Brain pericyte (primary cell): ENCODE measurements at regions not wholly inside any gene's neighbourhood (a gene's known extent, or its start where the extent isn't known, plus 50 kb on each side); places are given as distances from the start of the nearest gene placed in this dataset.

ENCODE experiments used
- DNase-seq: peaks from one replicate; pipeline ENCODE4 v3.0.0-alpha.2; 2012; ENCODE audit warnings: low read depth, low spot score

DNA sequence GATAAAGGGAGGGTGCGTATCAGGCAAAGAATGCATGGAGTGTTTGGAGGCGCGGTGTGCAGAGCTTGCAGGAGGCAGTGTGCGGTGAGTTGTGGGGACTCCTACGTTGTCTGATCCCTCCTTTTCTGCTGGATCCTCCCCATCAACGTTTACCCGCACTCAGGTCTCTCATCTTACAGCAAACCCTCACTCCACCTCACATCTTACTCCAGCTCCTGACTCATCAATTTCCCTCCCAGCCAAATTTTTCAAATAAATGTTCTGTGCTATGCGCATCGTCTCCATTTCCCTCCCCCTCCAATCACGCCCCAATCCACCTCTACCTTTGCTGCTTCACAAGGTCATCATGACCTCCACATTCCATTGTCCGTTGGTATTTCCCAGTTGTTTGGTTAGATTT is 138.9 kb upstream of the KLF4 start:
- no peak for DNase-seq

DNA sequence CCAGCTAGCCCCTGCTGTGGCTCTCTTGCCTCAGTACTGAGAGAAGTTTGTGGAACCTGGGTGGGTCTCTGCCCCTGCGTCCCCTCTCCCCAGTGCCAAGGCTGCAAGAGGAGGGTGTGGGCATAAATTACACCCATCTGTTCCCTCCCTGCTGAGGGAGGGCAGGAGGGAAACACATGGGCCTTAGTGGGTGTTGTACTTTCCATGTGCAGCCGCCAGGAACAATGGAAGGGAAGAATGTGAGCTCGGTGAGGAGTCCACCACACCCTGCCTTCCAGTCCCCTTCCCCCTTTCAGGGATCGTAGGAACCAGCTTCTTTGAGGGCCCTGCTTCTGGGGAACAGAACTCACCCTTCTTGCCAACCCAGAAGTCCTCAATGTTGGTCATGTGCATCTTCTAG is 138.2 kb upstream of the KLF4 start:
- no peak for DNase-seq

DNA sequence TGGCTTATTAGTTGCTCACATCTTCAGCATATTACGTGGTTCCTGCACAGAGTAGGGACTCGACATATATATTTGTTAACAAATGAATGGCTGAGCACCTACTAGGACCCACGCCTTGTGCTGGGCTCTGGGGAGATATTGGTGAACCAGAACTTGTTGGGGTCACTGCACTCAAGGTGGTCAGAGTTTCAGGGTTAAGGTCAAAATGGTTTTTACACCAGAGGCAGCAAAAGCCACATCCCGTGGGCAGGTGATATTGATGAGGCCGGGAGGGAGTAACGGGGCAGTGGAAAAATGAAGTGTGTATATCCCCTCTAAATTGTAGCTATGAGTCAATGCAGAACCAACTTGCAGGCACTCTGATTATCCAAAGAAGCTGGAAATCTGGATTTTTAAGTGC is 136.5 kb upstream of the KLF4 start:
- DNase-seq, result no peak

DNA sequence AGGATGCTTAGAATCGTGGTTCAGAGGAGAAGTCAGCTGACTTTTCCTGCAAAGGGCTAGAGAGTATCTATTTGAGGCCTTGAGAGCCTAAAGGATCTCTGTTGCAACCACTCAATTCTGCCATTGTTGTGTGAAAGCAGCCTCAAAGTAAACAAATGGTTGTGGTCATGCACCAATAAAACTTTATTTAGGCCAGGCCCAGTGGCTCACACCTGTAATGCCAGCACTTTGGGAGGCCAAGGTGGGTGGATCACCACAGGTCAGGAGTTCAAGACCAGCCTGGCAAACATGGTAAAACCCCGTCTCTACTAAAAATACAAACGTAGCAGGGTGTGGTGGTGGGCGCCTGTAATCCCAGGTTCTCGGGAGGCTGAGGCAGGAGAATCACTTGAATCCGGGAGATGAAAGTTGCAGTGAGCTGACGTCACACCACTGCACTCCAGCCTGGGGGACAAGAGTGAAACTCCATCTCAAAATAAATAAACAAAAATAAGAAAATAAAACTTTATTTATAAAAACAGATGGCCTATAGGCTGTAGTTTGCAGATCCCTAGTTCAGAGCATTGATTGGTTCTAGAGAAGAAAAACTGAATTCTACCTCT is 135.9 kb upstream of the KLF4 start:
- no peak for DNase-seq

DNA sequence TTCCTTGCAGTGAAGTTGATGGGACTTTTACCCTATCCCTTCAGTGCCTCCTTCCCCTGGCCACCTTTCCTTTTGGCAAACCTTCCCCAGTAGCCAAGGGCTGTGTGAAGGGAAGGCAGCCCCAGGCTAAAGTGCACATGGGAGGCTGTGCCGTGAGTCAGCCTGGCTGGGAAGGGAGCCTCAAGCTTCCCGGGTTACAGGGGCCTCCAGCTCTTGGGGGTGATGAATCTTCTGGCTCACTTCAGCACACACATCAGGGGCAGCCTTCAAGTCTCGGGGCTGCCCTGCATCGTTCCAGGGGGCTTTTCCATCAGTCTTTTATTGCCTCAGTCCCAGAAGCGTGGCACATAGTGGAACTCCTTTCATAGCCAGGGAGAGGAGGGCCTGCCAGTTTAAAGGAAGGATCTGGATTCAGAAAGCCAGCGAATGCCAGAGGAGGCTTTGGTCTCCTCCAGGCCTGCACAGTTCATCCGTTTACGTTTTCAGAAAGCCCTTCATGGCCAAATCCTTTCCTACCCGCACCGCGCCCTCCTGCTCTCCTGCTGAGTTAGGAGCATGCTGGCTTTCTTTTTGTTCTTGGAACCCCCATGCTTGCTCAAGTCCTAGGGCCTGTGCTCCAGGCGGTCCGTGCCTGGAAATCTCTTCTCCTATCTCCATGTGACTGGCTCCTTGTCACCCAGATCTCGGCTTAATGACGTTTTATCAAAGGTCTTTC is 134.8 kb upstream of the KLF4 start:
- no peak for DNase-seq

DNA sequence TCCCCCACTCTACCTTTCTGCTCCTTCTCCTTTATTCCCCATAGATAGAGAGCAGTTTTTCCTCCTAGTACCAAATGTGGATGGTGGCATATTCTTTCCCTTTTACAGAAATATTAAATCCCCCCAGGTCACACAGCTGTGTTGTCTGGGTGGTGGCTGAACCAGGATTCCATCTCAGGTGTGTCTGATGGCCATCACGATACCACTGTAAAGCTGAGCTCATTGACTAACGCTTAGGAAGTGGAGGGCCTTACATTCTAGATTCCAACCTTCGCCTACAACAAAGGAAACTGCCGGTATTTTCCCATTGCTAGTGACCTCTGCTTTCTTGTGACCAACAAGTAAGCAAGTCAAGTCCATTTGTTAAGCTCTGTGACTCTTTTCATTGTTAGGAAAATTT is 131.9 kb upstream of the KLF4 start:
- no peak for DNase-seq

DNA sequence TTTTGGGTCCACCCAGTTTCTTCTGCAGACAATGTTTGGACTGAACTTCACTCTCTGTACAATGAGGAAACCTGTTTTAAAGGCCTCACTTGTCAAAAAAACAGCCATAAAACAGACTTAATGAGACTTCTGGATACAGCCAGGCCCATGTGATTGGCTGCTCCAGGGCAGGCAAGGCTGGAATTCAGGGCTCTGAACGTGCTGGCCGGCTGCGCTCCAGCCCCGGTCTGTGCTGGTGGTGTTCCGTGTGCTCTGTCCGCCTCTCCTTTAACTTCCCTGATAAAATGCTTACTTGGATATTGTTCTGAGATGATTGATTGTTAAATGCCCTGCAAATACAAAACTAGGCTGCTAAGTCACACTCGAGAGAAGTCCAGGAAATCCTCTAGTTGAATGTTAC is 131.2 kb upstream of the KLF4 start:
- DNase-seq, result no peak

DNA sequence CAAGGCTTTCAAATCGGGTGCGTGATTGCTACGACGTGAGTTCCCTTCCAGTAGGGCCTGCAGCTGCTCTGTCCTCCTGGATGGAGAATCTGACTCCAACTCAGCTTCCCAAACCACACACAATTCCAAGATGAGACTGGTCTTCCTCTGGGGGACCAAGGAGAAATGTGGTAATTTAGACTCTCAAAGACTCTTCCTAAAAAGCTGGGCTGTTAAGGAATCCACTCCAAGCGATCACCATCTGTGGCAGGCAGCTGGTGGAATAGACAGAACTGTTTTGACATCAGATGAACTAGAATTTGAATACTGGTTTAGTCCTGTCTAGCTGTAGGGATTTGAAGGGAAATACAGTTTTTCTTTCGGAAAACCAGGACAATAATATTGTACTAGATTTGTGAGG is 130.7 kb upstream of the KLF4 start:
- no peak for DNase-seq

DNA sequence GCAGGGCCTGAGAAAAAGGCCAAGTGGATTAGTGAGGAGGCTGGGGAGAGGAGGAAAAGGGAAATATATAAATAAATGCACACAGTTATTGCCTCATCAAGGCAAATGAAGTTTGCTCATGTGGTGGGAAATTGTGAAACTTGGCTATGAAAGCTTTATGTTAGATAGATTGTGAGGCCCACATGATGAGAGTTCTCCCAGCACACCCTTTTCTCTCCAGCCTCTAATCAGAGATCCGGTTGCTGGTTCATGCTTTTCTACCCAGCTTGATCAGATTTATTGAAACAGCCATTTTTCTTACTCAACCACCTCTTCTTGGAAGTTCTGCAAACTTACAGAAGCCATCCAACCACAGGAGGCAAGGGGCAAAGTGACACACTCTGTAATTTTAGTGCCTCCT is 125.8 kb upstream of the KLF4 start:
- DNase-seq, result no peak

DNA sequence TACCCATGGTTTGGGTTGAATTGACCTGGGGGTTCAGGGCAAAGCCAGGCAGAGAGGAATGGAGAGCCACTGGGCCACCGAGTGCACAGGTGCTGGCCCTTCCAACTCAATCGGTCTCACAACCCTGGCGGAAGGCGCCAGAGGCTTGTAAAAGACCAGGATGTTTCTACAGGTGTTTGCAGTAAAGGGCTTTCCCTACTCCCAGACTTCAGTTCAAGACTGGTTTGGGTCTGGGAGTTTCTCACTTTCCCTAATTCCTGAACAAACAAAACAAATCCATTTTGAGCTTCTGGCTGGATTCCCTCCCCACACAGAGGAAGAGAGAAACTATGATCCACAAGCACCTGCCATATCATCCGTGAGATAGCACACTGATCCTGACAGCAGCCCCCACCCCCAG is 125.2 kb upstream of the KLF4 start:
- no peak for DNase-seq

DNA sequence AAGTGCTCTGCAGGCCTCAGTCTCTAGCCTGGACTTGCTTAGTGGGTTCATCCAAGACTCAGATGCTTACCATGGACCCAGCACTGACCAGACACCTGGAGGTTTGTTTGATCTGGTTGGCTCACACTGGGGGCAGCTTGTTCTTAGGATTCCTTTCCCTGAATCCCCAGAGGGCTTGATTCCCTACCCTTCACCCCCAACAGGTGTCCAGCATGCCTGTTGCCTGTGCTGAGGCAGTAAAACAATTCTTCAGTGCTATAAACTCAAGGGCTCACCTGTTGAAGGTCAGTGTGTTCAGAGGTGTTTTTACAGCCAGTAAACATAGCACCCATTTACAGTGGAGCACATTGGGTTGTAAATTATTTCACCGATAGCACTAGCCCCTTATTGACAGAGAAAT is 123.8 kb upstream of the KLF4 start:
- no peak for DNase-seq

DNA sequence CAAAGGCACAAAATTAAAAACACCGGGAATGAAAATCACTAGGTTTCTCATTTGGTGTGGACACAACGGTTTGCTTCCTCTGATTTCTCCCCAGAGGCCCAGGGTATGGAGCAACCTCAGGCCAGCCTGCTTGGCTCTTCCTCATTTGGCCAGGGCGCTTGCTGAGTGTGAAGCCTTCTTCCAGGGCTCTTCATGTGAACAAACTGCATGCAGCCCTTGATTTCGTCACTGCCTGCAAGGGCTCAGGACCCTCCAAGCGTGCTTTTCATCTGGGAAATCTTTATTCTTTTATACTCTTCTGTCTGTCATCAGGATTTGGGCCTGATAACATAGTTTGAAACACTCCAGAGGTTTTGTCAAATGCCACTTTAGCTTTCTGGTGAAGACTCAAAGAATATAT is 122.6 kb upstream of the KLF4 start:
- DNase-seq, result no peak

DNA sequence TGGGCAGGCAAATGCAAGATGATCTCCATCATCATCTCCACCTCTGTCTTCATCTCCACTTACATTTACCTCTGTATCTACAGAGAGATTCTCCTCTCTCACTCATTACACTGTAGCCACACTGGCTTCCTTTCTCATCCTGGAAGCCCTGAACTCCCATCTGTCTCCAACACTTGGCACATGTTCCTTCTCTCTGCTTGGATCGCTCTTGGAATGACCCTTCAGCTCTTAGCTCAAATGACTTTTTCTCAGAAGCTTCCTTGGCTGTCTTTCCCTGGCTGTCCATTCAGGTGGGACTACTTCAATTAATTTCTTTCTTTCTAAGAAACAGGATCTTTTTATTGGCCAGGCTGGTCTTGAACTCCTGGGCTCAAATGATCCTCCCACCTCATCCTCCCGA is 120.0 kb upstream of the KLF4 start:
- DNase-seq, result no peak

DNA sequence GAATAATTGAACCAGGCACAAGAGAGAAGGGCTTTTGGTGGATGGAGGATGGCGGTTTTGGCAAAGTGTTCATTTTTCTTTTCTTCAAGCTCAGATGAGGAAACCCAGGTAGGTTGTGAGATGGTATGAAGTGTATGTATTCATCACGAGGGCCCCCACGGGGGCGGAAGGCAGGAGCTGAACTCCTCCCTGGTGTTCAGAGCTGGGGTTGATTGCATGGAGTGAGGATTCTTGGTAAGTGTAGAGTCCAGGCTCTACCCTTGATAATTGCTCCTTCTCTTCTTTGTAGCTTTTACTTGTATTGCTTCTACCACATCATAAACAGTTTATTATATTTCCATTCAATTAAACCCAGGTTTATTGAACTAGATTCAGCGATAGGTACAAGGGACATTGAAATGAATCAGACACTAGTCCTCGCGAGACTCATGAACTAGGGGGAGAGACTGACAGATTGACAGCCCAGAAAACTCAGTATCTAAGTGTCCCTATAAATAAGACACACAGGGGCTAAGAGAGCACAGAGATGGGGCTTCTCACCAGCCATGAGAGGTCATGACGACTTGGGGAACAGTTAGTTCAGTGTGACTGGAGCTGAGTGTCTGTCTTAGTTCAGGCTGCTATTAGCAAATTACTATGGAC is 116.7 kb upstream of the KLF4 start:
- no peak for DNase-seq

DNA sequence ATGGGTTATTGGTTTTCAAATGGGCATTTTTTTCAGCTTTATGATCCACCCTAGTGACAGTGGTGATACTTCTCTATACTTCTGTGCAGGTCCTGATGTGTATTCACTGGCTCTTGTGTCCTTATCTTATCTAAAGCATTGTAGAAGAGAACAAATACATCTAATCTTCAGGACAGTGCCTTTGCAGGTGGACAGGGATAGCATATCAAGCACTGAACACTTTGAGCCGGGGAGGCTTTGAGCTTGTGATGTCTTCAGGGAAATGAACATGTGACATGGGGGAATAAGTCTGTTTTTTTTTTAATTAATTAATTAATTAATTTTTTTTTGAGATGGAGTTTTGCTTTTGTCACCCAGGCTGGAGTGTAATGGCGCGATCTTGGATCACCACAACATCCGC is 115.5 kb upstream of the KLF4 start:
- DNase-seq, result no peak

DNA sequence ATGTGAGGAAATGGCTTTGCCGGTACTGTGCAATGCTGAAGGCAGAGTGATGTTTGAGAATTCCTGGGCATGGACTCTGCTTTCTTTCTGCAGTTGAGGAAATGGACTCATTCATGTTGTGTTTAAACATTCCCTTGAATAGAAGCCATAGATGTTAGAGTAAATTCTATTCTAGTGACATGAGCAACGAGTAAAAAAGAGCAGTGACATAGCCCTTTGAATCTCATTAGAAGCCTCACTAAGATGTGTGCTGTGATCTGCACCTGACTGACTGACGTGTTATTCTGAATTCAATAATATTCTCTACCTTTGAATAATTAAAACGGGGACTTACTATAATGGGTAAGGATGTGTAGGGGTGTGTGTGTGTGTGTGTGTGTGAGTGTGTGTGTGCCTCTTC is 113.7 kb upstream of the KLF4 start:
- no peak for DNase-seq

DNA sequence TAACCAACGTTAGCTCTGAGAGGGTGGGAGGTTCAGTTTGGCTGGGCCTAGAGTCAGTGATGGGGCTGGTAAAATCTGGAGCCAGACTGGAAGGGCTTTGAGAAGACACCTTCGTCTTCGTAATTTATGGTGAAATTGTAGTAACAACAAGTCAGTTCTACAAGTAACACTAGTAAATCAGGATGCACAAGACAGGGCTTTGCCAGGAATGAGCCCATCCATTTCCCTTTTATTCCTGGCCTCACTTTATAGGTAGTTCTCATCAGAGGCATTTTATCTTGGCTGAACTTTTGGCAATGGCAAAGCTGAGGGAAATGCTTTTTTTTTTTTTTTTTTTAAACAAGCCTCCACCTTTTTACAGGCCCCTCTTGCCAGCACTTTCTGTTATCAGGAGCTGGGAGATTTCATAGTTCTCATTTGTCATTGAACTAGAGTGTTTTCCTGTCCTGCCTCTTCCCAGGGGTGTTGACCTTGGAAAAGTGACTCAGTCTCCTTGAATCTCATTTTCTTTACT is 110.5 kb upstream of the KLF4 start:
- DNase-seq, result no peak

DNA sequence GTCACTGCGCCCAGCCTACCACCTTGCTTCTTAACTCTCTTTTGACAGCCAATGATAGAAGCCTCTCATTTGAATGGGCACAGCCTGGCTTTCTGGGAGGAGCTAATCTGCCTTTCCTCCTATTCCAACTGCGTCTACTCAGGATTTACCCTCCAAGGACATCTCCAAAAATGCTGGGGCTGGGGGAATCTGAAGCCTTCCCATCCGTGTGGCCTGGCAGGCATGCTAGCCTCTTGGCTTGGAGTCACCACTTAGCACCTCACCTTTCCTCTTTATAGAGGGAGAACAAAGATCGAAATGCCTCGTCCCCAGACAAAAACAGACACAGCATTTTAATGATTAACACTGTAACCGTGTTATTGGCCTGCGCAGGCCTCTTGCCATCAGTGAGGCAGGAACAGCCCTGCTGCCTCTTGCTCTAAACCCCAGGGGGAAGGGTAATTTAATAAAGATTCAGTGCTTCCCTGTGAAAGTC is 108.2 kb upstream of the KLF4 start:
- no peak for DNase-seq

DNA sequence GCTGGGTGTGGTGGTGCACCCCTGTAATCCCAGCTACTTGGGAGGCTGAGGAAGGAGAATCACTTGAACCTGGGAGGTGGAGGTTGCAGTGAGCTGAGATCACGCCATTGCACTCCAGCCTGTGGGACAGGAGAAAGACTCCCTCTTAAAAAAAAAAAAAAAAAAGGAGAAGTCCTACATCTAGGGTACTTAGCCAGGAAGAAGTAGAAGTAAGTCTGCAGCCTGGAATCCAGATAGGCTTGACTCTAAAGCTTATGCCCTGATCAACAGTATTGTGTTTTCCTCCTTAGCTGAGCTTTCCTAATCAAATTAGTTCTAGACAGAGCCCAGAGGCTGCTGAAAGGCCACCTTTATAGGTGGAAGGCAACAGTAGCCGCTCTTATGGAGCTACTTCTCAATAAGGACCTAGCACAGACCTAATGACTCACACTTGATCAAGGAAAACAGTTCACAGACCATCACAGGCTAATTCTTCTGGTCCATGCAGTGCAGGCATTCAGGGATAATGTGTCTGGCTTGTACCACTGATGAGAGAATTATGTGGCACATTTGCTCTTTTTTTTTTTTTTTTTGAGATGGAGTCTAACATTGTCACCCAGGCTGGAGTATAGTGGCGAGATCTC is 105.5 kb upstream of the KLF4 start:
- no peak for DNase-seq

DNA sequence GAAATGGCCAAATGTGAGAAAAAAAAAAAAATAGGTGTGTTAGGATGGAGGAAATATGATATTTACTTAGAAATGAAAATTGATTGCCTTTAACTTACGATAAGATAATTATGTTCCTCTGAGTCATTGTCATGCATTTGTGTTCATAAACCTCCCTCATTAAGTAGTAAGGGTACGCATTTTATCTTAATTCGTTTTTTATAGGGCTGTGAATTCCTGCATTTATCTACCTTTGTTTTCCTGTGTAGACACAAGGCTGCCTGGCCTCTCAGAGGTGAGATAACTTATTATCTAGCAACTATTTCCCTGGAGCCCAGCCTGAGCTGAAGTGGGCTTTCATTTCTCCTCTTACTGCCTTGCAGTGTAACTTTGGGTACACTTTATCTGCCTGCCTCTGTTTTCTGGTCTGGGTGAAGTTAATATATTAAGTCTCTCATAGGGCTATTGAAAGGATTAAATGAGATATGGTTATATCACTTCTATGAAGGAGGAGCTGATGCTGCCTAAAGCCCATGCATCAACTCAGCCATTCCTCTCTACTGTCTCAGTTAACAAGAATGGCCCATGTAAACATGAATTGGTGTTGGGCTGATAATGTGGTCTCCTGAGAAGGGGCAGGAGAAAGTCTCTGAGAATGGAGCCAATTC is 103.8 kb upstream of the KLF4 start:
- no peak for DNase-seq

DNA sequence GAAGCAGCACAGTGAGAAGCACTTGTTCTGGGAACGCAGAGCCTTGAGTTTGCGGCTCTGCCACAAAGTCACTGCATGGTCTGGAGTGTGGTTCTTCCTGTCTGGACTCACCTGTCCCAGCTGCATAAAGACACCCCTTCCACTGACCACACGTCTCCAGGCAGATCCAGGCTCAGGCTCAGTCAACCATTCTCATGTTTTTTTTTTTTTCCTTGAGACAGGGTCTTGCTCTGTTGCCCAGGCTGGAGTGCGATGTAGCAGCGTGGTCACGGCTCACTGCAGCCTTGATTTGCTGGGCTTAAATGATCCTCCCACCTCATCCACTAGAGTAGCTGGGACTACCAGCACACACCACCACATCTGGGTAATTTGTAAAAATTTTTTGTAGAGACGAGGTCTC is 102.9 kb upstream of the KLF4 start:
- no peak for DNase-seq

DNA sequence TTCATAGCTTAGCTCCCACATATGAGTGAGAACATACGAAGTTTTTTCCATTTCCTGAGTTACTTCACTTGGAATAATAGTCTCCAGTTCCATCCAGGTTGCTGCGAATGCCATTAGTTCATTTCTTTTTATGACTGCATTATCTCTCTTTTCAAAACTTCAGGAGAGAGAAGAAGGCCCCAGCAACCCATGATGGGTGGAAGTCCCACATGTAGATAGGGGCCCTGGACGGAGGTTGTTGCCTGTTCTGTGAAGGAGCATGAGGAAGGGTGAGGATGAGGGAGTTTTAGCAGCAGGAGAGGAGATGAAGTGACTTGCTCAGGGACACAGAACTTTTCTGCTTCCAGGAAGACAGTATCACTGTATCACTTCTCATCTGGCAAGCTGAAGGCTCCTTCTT is 102.2 kb upstream of the KLF4 start:
- DNase-seq, result no peak
